ENCODE measurements at regions not wholly inside any gene's neighbourhood (a gene's known extent, or its start where the extent isn't known, plus 50 kb on each side); places are given as distances from the start of the nearest gene placed in this dataset.

GRCh38 chr6:125365230-125365629 lies 63.5 kb upstream of the HDDC2 start:
- TF ChIP-seq CTCF (IDR thresholded peaks at IDR 0.05; ENCODE audit: insufficient read depth, low read length, poor library complexity, severe bottlenecking) (no peak), EZH2phosphoT487 (conservative IDR thresholded peaks at IDR 0.05; ENCODE audit: low read length) (no peak)

Measured in SU-DHL-6 (cell line).